Nucleus accumbens (tissue), 56 donors: ENCODE measurements at regions not wholly inside any gene's neighbourhood (a gene's known extent, or its start where the extent isn't known, plus 50 kb on each side); places are given as distances from the start of the nearest gene placed in this dataset.

Source experiments
- DNase-seq, 56 donors: peaks; one replicate each; lab custom pipeline; 2025; lab: John Stamatoyannopoulos, UW

GRCh38 chr6:132005178-132005577 is 54.0 kb upstream of the CCN2 start:
- no peak for DNase-seq

GRCh38 chr6:132004668-132005067 is 53.5 kb upstream of the CCN2 start:
- no peak for DNase-seq

- DNase-seq = no peak
Observed at GRCh38 chr6:132003516-132004178, 52.5 kb upstream of the CCN2 start.
